GM12878 (cell line): ENCODE measurements at regions not wholly inside any gene's neighbourhood (a gene's known extent, or its start where the extent isn't known, plus 50 kb on each side); places are given as distances from the start of the nearest gene placed in this dataset.
"Not testable (repeated sequence)": the region's sequence is repeated elsewhere in the genome, so short reads cannot be mapped to it uniquely, and the experiment has no call there.

Experiments
- ATAC-seq: fragments of 200-7000 bp; cut with Tn5 transposase; 3 replicates; pipeline ENCODE4 v1.9.1; 2020; ENCODE audit warnings: mild to moderate bottlenecking, moderate library complexity
- BruUV-seq: library from RNA; stranded (reverse); fragments of 400-500 nt; replicated peaks from 2 replicates; lab custom pipeline; 2021; lab: Mats Ljungman, UMichigan
- CTCF ChIA-PET: fragments of 300-600 bp; sonication (Branson Sonifier 250); formaldehyde crosslinking; extraction: SDS; loops from one replicate; lab custom pipeline; 2021; ENCODE audit warnings: inconsistent platforms; lab: Yijun Ruan, JAX
- POLR2A ChIA-PET: fragments of 350-600 bp; formaldehyde crosslinking; extraction: SDS; loops from one replicate; lab custom pipeline; 2021; ENCODE audit warnings: inconsistent platforms; lab: Charles Lee
- RAD21 ChIA-PET: fragments of 300-600 bp; sonication (Branson Sonifier 250); formaldehyde crosslinking; loops from one replicate; lab custom pipeline; 2023; ENCODE audit warnings: antibody characterized with exemption; ENCODE audit not compliant: unreplicated experiment; lab: Charles Lee
- SMC1A ChIA-PET: fragments of 300-600 bp; sonication (Branson Sonifier 250); formaldehyde crosslinking; loops from one replicate; lab custom pipeline; 2023; ENCODE audit not compliant: unreplicated experiment, uncharacterized antibody; lab: Charles Lee
- DNase-seq: peaks from one replicate; pipeline ENCODE4 v3.0.0-alpha.2; 2011; ENCODE audit warnings: low read depth, low spot score
- FAIRE-seq: peaks from 3 replicates; lab custom pipeline; 2011; peaks lifted over from hg19 to GRCh38; lab: Jason Lieb, UNC
- H2AFZ ChIP-seq: 2 replicates; pipeline ENCODE4 v1.6.0; 2011; ENCODE audit warnings: low read depth, low read length, control low read depth; ENCODE audit not compliant: control insufficient read depth
- H3K27ac ChIP-seq: 2 replicates; pipeline ENCODE4 v1.5.1; 2011; ENCODE audit warnings: control low read depth; ENCODE audit not compliant: control insufficient read depth, insufficient read depth
- H3K27me3 ChIP-seq, 2 experiments: replicated peaks in 1 of 2; 2 replicates each; pipeline versions ENCODE4 v1.6.0 to v1.6.1; 2011; ENCODE audit warnings: low read length in 1 of 2; ENCODE audit not compliant: control insufficient read depth in 2 of 2, insufficient read depth in 2 of 2
- H3K36me3 ChIP-seq, 2 experiments: 2 replicates each; pipeline ENCODE4 v1.5.1; 2011; ENCODE audit warnings: low read length in 1 of 2; ENCODE audit not compliant: control insufficient read depth in 2 of 2, insufficient read depth in 2 of 2
- H3K4me1 ChIP-seq: 2 replicates; pipeline ENCODE4 v1.6.1; 2011; ENCODE audit warnings: mild to moderate bottlenecking, low read length, moderate library complexity, mixed read lengths; ENCODE audit not compliant: control insufficient read depth, insufficient read depth
- H3K4me2 ChIP-seq: 2 replicates; pipeline ENCODE4 v1.6.0; 2011; ENCODE audit warnings: control low read depth; ENCODE audit not compliant: control insufficient read depth, insufficient read depth
- H3K4me3 ChIP-seq: fragments of 200-600 bp; sonication (generic); 2 replicates; pipeline ENCODE4 v1.5.1; 2016
- H3K79me2 ChIP-seq: 2 replicates; pipeline ENCODE4 v1.6.0; 2011; ENCODE audit warnings: low read length; ENCODE audit not compliant: control insufficient read depth, insufficient read depth
- H3K9ac ChIP-seq: 2 replicates; pipeline ENCODE4 v1.8.0; 2011; ENCODE audit warnings: low read length, control low read depth, mixed read lengths; ENCODE audit not compliant: control insufficient read depth, insufficient read depth
- H3K9me3 ChIP-seq: replicated peaks from 3 replicates; pipeline ENCODE4 v1.5.1; 2011; ENCODE audit warnings: mild to moderate bottlenecking, low read length; ENCODE audit not compliant: control insufficient read depth, insufficient read depth
- H4K20me1 ChIP-seq: 2 replicates; pipeline ENCODE4 v1.6.0; 2011; ENCODE audit not compliant: control insufficient read depth, insufficient read depth
- BHLHE40 ChIP-seq, 2 experiments: fragments of 450-650 bp in 1 of 2; IDR thresholded peaks; 2 replicates each; pipeline ENCODE4 v1.6.1; 2011 to 2017; ENCODE audit warnings: low read depth in 2 of 2, borderline replicate concordance in 1 of 2, improper control_type of control experiment in 1 of 2, low read length in 1 of 2, mild to moderate bottlenecking in 1 of 2
- CHD1 ChIP-seq: IDR thresholded peaks from 2 replicates; pipeline ENCODE4 v1.6.1; 2012; ENCODE audit warnings: low read depth, low read length, improper control_type of control experiment
- EP300 ChIP-seq, 2 experiments: fragments of 150-350 bp in 1 of 2; IDR thresholded peaks; 2 replicates each; pipeline ENCODE4 v1.6.1; 2011 to 2012; ENCODE audit warnings: low read depth in 2 of 2, low read length in 2 of 2, borderline replicate concordance in 1 of 2, improper control_type of control experiment in 1 of 2, inconsistent platforms in 1 of 2; ENCODE audit not compliant: control insufficient read depth in 1 of 2
- EZH2 ChIP-seq: IDR thresholded peaks from 2 replicates; pipeline ENCODE4 v1.6.1; 2012; ENCODE audit warnings: low read depth, mild to moderate bottlenecking, control low read depth, inconsistent platforms, low read length, borderline replicate concordance; ENCODE audit not compliant: control insufficient read depth
- NR2C2 ChIP-seq: IDR thresholded peaks from 2 replicates; pipeline ENCODE4 v1.6.1; 2011; ENCODE audit warnings: borderline replicate concordance, low read depth; ENCODE audit not compliant: control insufficient read depth, insufficient read length
- NRF1 ChIP-seq: conservative IDR thresholded peaks from 2 replicates; pipeline ENCODE4 v1.6.1; 2011; ENCODE audit warnings: mild to moderate bottlenecking, low read depth, low read length, improper control_type of control experiment
- SPI1 ChIP-seq: IDR thresholded peaks from 2 replicates; pipeline ENCODE4 v1.6.1; 2011; ENCODE audit warnings: low read depth, mild to moderate bottlenecking, low read length, moderate library complexity, borderline replicate concordance; ENCODE audit not compliant: insufficient read depth
- ZNF207 ChIP-seq: fragments of 450-650 bp; IDR thresholded peaks from 2 replicates; pipeline ENCODE4 v1.6.1; 2014; ENCODE audit warnings: antibody characterized with exemption, mild to moderate bottlenecking, borderline replicate concordance
- WGBS: methylation state at CpG from one replicate; pipeline ENCODE4 v1.1.6; 2016; ENCODE audit warnings: low lambda C conversion rate; ENCODE audit not compliant: insufficient replicate concordance, insufficient coverage; ENCODE audit errors: missing lambda C conversion rate; 5-methylcytosine and 5-hydroxymethylcytosine counted together
- in situ Hi-C: fragments of 300-500 bp; cut with MboI; formaldehyde crosslinking; loops from 9 replicates; pipeline ENCODE4 v1.14.3; 2018; ENCODE audit warnings: mixed read lengths
- intact Hi-C: fragments of 100-400 bp; cut with micrococcal nuclease; formaldehyde crosslinking; loops from one replicate; pipeline ENCODE4 v1.14.2; 2022; ENCODE audit not compliant: unreplicated experiment
- TF ChIP-seq, protein P1 (sequence below): fragments of 150-350 bp; IDR thresholded peaks from 2 replicates; pipeline ENCODE4 v1.6.1; 2014; ENCODE audit warnings: mild to moderate bottlenecking, low read depth, low read length

DNA sequence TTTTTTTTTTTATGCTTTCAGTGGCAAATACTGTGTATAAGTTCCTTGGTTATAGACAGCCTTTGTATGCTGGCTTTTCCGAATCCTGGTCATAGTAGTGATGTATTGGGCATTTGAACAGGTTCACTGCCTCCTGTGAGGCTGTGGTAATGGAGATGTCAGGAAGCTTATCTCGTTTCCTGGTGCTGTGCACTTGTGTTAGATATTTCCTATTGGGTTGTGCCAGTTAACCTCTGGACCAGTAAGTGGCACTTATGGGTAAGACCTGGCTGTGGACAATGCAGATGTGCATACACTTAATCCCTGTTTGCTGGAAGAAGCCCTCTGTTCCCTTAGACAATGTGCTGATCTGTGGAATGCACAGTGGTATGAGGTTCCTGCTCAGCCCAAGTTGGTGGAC, 135.4 kb upstream of the KITLG start:
- Histone ChIP-seq H3K4me2 (no peak overlapping the region), H3K27me3 (no peaks in the 10 kb centered on the region), H4K20me1 (no peaks in the 10 kb centered on the region), H3K9ac (no peak overlapping the region)
- 0% methylated on average over 2 of the region's 2 CpGs for WGBS
- ChIA-PET SMC1A (no interaction called here), CTCF (no interaction called here), POLR2A (no interaction called here)
- in situ Hi-C loops: no loop called here
- DNase-seq: no peak
- TF ChIP-seq CHD1 (no peak), EZH2 (no peak), ZNF207 (no peak), NRF1 (no peak), BHLHE40 (IDR thresholded peaks at IDR 0.05; ENCODE audit: borderline replicate concordance in 1 of 2, low read depth in 2 of 2, low read length in 1 of 2) (no peak), NR2C2 (no peak), SPI1 (no peak), EP300 (IDR thresholded peaks at IDR 0.05; ENCODE audit: borderline replicate concordance in 1 of 2, control insufficient read depth in 1 of 2, low read depth in 2 of 2, low read length in 2 of 2) (no peak)
- TF ChIP-seq, protein P1, sequence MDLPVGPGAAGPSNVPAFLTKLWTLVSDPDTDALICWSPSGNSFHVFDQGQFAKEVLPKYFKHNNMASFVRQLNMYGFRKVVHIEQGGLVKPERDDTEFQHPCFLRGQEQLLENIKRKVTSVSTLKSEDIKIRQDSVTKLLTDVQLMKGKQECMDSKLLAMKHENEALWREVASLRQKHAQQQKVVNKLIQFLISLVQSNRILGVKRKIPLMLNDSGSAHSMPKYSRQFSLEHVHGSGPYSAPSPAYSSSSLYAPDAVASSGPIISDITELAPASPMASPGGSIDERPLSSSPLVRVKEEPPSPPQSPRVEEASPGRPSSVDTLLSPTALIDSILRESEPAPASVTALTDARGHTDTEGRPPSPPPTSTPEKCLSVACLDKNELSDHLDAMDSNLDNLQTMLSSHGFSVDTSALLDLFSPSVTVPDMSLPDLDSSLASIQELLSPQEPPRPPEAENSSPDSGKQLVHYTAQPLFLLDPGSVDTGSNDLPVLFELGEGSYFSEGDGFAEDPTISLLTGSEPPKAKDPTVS: no peak
- TF ChIP-seq, all 136 proteins: peak for 0
- H3K79me2 ChIP-seq: no peaks in the 10 kb centered on the region
- no peaks in the 10 kb centered on the region for H3K36me3 ChIP-seq
- FAIRE-seq: no peak
- BruUV-seq: no TSS peak
- no peak overlapping the region for H2AFZ ChIP-seq
- RAD21 ChIA-PET: no interaction called here
- no peaks in the 10 kb centered on the region for H3K9me3 ChIP-seq
- H3K4me1 ChIP-seq: no peaks in the 10 kb centered on the region
- no peak overlapping the region for H3K4me3 ChIP-seq
- no peak overlapping the region for H3K27ac ChIP-seq
- intact Hi-C loops: no loop called here
- ATAC-seq: no peak

DNA sequence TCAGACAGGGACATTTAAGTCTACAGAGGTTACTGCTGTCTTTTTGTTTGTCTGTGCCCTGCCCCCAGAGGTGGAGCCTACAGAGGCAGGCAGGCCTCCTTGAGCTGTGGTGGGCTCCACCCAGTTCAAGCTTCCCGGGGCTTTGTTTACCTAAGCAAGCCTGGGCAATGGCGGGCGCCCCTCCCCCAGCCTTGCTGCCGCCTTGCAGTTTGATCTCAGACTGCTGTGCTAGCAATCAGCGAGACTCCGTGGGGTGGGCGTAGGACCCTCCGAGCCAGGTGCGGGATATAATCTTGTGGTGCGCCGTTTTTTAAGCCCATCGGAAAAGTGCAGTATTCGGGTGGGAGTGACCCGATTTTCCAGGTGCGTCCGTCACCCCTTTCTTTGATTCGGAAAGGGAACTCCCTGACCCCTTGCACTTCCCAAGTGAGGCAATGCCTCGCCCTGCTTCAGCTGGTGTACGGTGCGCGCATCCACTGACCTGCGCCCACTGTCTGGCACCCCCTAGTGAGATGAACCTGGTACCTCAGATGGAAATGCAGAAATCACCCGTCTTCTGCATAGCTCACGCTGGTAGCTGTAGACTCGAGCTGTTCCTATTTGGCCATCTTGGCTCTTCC, 134.1 kb upstream of the KITLG start:
- H3K4me2 ChIP-seq, H3K27ac ChIP-seq, in situ Hi-C loops, H3K9ac ChIP-seq, BruUV-seq, H2AFZ ChIP-seq, H4K20me1 ChIP-seq, H3K4me1 ChIP-seq, H3K79me2 ChIP-seq, RAD21 ChIA-PET, H3K4me3 ChIP-seq, POLR2A ChIA-PET, SMC1A ChIA-PET, H3K9me3 ChIP-seq, intact Hi-C loops, DNase-seq, CTCF ChIA-PET, ATAC-seq, H3K27me3 ChIP-seq, FAIRE-seq, H3K36me3 ChIP-seq: not testable (repeated sequence)
- WGBS: 75% methylated on average over 25 of the region's 25 CpGs
